Activated T-helper 1 cell treated with anti-CD3 and anti-CD28 coated beads, Interleukin-12 subunit alpha, Interleukin-12 subunit beta, Interleukin-2, Interleukin-4 antibody, amounts not matched to agents 30 ng/mL and 10 ng/mL and 1 ng/mL, durations not matched to agents 14 hours and 24 hours and 36 hours (primary cell): ENCODE measurements at regions not wholly inside any gene's neighbourhood (a gene's known extent, or its start where the extent isn't known, plus 50 kb on each side); places are given as distances from the start of the nearest gene placed in this dataset.

Experiments used
- DNase-seq: peaks from one replicate; pipeline ENCODE4 v3.0.0; 2021; ENCODE audit warnings: low spot score
- H3K27ac Mint-ChIP-seq: one replicate; pipeline ENCODE4 v1.8.0; 2021; ENCODE audit warnings: mild to moderate bottlenecking, mixed read lengths
- H3K27me3 Mint-ChIP-seq: one replicate; pipeline ENCODE4 v1.8.0; 2022; ENCODE audit warnings: mild to moderate bottlenecking, moderate library complexity, mixed read lengths; ENCODE audit not compliant: insufficient read depth
- H3K36me3 Mint-ChIP-seq: one replicate; pipeline ENCODE4 v1.8.0; 2021; ENCODE audit warnings: low read depth, mixed read lengths
- H3K4me1 Mint-ChIP-seq: one replicate; pipeline ENCODE4 v1.8.0; 2021; ENCODE audit warnings: low read depth, mixed read lengths
- H3K4me3 Mint-ChIP-seq: one replicate; pipeline ENCODE4 v1.8.0; 2021; ENCODE audit warnings: mild to moderate bottlenecking, moderate library complexity, mixed read lengths
- H3K9me3 Mint-ChIP-seq: one replicate; pipeline ENCODE4 v1.8.0; 2021; ENCODE audit warnings: mixed read lengths
- intact Hi-C: fragments of 100-400 bp; cut with micrococcal nuclease; formaldehyde crosslinking; loops from one replicate; pipeline ENCODE4 v1.15.1; 2024

DNA sequence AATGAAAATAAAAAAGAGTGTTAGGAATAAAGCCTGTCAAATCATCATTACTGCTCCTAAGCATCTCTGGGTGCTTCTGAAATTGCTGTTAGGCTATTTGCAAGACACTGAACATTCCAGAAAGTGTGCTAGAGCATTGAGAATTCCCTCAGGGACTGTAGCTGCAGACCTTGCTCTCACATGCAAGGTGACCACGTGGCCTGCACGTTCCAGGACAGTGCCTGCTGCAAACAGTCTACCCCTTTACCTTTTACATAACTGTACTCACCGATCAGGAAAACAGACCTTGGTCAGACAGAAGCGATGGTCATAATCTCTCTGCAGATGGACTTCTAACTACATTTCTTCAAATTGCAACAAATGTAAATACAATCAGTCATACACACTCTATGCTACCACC is 164.5 kb downstream of the PSMG1 start:
- Mint-ChIP-seq H3K4me1 (peaks cover 5% of the 10 kb centered on the region), H3K27ac (no peak overlapping the region), H3K4me3 (no peak overlapping the region), H3K9me3 (no peaks in the 10 kb centered on the region), H3K36me3 (no peaks in the 10 kb centered on the region), H3K27me3 (peaks cover 4% of the 10 kb centered on the region)
- intact Hi-C loops, result no loop called here
- no peak for DNase-seq

DNA sequence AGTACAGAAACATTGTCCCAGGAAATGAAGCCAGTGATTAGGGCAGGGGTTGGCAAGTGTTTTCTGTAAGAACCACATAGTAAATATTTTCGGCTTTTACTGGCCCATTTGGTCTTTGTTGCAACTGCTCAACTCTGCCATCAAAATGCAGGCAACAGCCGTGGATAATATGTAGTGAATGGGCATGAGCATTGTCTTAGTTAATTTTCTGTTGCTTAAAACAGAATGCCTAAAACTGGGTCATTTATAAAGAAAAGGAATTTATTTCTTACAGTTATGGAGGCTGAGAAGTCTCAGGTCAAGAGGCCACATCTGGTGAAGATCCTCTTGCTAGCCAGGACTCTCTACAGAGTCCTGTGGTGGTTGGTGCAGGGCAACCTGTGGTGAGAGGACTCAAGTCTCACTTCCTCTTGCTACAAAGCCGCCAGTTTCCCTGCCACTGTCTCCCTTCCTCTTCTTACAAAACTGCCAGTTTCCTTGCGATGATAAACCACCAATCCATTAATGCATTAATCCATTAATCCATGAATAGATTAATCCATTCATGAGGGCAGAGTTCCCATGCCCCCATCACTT is 166.4 kb downstream of the PSMG1 start:
- intact Hi-C loops, result no loop called here
- no peak overlapping the region for H3K4me3 Mint-ChIP-seq
- H3K4me1 Mint-ChIP-seq, result peaks cover 5% of the 10 kb centered on the region
- H3K27me3 Mint-ChIP-seq, result peaks cover 4% of the 10 kb centered on the region
- H3K27ac Mint-ChIP-seq, result no peak overlapping the region
- no peak for DNase-seq
- no peaks in the 10 kb centered on the region for H3K36me3 Mint-ChIP-seq
- H3K9me3 Mint-ChIP-seq, result no peaks in the 10 kb centered on the region

DNA sequence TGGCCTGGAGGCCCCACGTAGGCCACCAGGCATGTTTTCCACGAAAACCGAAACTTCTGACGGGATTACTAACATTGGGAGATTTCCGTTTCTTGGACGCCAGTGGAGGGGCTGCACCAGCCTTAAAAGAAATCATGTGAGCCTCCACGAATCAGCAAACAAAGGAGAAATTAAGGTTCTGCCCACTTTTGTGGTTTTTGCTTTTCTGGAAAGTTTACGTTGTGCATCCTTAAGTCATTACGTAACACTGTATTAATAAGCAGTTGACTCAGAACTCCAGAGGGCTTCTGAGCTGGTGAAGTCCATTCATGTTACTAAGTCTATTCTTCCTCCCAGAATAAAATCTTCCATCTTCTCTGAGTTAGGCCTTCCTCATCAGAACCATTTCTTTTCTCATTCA is 168.5 kb downstream of the PSMG1 start:
- H3K4me1 Mint-ChIP-seq, result peaks cover 5% of the 10 kb centered on the region
- no peaks in the 10 kb centered on the region for H3K36me3 Mint-ChIP-seq
- DNase-seq, result no peak
- H3K27me3 Mint-ChIP-seq, result peaks cover 4% of the 10 kb centered on the region
- no peaks in the 10 kb centered on the region for H3K9me3 Mint-ChIP-seq
- intact Hi-C loops, result no loop called here
- no peak overlapping the region for H3K27ac Mint-ChIP-seq
- H3K4me3 Mint-ChIP-seq, result no peak overlapping the region

DNA sequence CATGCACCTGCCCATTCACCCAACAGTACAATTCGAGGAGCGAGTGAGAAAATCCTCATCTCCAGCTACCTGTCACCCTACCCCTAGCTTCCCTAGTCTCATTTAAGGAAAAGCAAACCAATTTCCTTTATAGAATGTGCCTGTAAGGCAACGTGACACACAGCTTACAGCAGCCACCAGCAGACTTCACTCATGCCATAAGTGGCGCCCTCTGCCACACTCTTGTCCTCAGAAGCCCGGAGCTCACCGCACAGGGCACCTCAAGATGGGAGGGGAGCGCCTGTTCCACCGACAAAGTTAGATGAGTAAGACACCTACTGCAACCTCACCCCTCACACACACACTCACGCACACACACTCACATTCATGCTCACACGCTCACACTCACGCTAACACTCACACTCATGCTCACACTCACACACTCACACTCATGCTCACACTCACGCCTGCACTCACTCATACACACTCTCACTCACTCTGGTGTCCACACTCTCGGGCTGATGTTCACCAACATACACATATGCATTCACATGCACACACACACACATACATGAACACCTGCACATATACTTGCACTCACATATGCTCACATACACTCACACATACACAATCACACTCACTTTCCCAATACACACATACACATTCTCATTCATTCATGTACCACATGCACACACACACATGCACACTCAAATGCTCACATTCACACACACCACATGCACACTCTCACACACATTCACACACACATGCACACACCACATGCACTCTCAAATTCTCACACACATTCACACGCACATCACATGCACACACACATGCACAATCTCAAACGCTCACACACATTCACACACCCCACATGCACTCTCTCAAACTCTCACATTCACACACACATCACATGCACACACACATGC is 170.7 kb downstream of the PSMG1 start:
- Mint-ChIP-seq H3K27ac (no peak overlapping the region), H3K4me3 (no peak overlapping the region), H3K36me3 (no peaks in the 10 kb centered on the region), H3K27me3 (no peaks in the 10 kb centered on the region), H3K4me1 (peaks cover 5% of the 10 kb centered on the region), H3K9me3 (no peaks in the 10 kb centered on the region)
- no peak for DNase-seq
- intact Hi-C loops, result no loop called here

DNA sequence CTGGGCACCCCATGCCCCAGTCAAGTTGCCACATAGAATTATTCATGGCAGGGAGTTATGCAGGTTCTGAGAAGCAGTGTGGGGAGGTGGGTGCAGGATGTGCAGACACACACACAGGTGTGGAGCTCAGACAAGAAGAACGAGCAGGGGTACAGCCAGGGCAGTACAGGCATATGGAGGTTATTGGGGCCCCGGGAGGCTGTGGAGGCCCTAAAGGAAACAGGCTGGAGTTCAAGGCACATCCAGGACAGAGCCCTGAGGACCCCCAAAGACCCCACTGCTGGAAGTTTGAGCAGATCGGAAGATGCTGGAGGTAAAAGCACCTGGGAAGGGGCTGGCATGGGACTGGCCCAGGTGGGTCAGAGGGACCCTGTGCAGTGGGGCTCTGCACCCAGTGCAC is 171.3 kb downstream of the PSMG1 start:
- no peaks in the 10 kb centered on the region for H3K9me3 Mint-ChIP-seq
- intact Hi-C loops, result no loop called here
- H3K4me1 Mint-ChIP-seq, result peaks cover under 1% of the 10 kb centered on the region
- no peak overlapping the region for H3K27ac Mint-ChIP-seq
- no peak for DNase-seq
- no peaks in the 10 kb centered on the region for H3K36me3 Mint-ChIP-seq
- no peak overlapping the region for H3K4me3 Mint-ChIP-seq
- H3K27me3 Mint-ChIP-seq, result no peaks in the 10 kb centered on the region

DNA sequence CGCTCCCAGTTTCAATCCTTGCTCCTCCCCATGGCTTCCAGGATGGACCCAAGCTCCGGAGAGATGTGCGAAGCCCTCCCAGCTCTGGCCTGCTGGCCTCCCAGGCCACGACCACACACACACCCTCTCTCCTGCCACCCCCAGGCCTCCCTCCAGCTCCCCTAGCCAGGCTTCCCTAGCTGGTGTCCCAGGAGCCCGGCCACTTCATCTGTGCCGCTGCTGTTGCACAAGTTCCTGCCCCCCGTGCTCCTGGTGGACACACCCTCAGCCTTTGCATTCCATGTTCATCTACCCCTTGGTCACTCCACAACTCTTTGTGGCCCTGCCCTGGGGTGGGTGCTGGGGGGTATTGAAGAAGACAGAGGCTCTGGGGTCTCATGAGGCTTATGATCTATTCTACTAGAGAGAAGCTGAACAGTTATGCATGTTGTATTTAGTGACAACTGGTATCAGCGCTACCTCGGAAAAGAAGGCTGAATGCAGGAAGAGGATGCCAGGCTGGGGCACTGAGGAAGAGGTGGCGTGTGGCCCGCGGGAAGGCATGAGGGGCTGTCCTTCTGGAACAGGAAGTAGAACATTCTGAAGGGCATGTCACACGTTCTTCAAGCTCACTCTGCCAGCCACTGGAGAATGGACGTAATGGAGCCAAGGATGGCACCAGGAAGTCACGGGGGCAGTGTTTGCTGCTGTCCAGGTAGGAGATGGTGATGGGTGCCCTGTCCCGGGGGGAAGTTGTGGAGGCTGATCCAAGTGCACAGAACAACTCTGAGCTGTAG is 172.4 kb downstream of the PSMG1 start:
- no peak for DNase-seq
- H3K27me3 Mint-ChIP-seq, result no peaks in the 10 kb centered on the region
- intact Hi-C loops, result no loop called here
- no peaks in the 10 kb centered on the region for H3K36me3 Mint-ChIP-seq
- H3K4me3 Mint-ChIP-seq, result no peak overlapping the region
- H3K4me1 Mint-ChIP-seq, result no peaks in the 10 kb centered on the region
- H3K9me3 Mint-ChIP-seq, result no peaks in the 10 kb centered on the region
- no peak overlapping the region for H3K27ac Mint-ChIP-seq

DNA sequence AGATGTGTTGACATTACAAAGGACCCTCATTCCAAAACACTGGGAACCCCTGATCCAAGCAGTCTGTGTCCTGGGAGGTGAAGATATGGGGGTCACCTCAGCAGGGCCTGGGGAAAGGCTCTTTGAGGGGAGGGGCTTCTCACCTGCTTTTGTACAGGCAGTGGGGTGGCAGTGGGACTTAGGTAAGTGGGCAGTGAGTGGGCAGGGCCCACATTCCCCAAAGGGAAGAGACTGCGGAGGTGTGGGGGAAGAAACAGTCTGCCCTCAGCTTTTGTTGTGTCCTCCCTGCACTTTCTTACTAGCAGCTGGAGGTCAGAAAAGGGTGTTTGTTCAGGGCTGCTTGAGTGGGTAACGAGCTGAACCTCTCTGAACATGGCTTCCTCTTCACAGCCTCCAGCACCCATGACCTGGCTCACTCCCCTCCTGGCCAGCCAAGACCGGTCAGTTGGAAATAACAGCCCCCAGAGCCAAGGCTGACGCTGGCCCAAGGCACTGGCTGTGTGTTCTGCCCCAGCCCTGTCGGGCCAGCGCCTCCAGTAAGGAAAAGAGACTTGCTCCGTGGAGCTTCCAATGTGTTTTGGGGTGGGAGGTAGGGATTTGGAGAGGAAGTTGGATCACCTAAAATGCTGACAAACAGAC is 173.5 kb downstream of the PSMG1 start:
- no peaks in the 10 kb centered on the region for H3K9me3 Mint-ChIP-seq
- no peak for DNase-seq
- no peaks in the 10 kb centered on the region for H3K27me3 Mint-ChIP-seq
- no peak overlapping the region for H3K4me3 Mint-ChIP-seq
- H3K36me3 Mint-ChIP-seq, result no peaks in the 10 kb centered on the region
- H3K4me1 Mint-ChIP-seq, result peaks cover 9% of the 10 kb centered on the region
- intact Hi-C loops, result no loop called here
- H3K27ac Mint-ChIP-seq, result no peak overlapping the region

DNA sequence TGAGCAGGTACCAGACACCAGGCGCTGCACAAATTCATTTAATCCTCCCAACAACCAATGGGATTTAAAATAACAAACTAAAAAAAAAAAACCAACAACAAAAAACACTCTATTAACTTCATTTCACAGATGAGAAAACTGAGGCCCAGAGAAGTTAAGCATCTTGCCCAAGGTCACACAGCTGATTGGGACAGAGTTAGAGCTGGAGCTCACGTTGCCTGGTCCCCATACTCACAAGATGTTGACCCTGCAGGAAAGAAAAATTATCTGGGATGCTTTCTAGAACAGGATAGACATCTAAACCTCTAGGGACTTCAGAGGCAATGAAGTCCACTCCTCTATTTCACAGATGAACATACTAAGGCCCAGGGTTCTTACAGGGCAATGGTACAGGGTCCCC is 175.3 kb downstream of the PSMG1 start:
- Mint-ChIP-seq H3K36me3 (no peaks in the 10 kb centered on the region), H3K4me1 (peaks cover 26% of the 10 kb centered on the region), H3K27ac (no peak overlapping the region), H3K9me3 (no peaks in the 10 kb centered on the region), H3K4me3 (no peak overlapping the region), H3K27me3 (no peaks in the 10 kb centered on the region)
- no peak for DNase-seq
- intact Hi-C loops, result no loop called here

DNA sequence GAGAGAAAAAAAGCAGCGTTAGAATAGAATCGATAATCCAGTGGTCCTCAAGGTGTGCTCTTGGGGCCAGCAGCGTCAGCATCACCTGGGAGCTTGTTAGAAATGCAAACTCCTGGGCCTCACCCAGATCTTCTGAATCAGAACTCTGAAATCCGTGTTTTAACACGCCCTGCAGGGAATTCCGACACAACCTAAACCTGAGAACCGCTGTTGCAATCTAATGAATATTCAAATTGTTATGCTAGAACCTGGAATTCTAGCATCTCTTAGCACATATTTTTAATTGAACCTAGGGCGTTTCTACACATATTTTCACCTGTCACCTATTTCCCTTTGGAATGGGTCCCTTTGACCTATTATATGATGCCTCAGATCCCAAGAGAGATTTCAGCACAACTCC is 175.7 kb downstream of the PSMG1 start:
- no peaks in the 10 kb centered on the region for H3K9me3 Mint-ChIP-seq
- peaks cover 26% of the 10 kb centered on the region for H3K4me1 Mint-ChIP-seq
- no peaks in the 10 kb centered on the region for H3K27me3 Mint-ChIP-seq
- no peaks in the 10 kb centered on the region for H3K36me3 Mint-ChIP-seq
- DNase-seq, result no peak
- H3K27ac Mint-ChIP-seq, result no peak overlapping the region
- intact Hi-C loops, result no loop called here
- H3K4me3 Mint-ChIP-seq, result no peak overlapping the region

DNA sequence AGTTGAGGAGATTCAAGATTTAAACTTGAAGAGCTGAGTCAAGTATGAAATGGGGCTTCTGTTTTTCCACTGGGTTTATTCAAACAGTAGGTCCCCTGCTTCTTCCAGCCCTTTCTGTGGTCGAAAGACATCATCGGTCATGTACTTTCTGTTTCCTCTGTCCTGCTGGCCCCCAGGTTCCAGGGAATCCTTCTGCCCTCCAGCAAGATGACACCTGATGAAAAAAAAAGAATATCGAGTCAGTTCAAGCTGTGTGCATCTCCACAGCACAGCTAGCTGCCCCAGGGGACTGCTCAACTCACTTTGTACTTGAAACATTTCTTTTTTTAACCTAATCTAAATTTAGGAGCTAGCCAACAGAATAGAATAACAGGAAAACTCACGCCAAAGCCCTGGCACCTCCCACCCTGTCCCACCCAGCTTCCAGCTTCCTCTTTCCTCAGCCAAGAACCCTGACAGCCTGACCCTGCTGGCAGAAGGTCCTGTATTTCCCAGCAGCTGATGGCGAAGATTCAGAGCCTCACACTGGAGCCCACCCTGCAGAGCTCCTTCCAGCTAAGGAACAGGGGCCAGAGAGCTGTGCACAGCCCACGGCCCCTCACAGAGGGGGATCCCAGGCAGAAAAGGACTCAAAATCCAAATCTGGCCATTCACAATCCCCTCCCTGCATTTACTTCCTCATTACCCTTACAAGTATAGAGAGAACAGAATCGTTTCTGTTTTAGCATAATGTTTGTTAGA is 176.5 kb downstream of the PSMG1 start:
- intact Hi-C loops, result no loop called here
- no peaks in the 10 kb centered on the region for H3K27me3 Mint-ChIP-seq
- H3K9me3 Mint-ChIP-seq, result no peaks in the 10 kb centered on the region
- no peak for DNase-seq
- no peak overlapping the region for H3K27ac Mint-ChIP-seq
- no peaks in the 10 kb centered on the region for H3K36me3 Mint-ChIP-seq
- H3K4me3 Mint-ChIP-seq, result no peak overlapping the region
- peaks cover 26% of the 10 kb centered on the region for H3K4me1 Mint-ChIP-seq

DNA sequence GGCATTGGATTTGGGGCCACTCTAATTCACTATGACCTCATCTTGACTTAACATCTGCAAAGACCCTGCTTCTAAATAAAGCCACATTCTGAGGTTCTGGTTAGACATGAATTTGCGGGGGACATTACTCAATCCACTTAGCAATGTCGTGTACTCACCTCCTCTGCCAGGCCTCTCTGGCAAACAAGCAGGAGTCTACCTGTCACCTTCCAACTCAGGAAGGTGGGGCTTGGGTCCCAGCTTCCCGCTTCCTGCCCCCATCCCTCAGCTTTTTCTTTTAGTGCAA is 177.8 kb downstream of the PSMG1 start:
- Mint-ChIP-seq H3K36me3 (no peaks in the 10 kb centered on the region), H3K4me3 (no peak overlapping the region), H3K27ac (no peak overlapping the region), H3K27me3 (no peaks in the 10 kb centered on the region), H3K4me1 (peaks cover 36% of the 10 kb centered on the region), H3K9me3 (no peaks in the 10 kb centered on the region)
- DNase-seq, result no peak
- intact Hi-C loops, result loop anchor here (2.0 kb wide), 1 partner anchor 21 kb away; no protein-coding TSS in a partner anchor

DNA sequence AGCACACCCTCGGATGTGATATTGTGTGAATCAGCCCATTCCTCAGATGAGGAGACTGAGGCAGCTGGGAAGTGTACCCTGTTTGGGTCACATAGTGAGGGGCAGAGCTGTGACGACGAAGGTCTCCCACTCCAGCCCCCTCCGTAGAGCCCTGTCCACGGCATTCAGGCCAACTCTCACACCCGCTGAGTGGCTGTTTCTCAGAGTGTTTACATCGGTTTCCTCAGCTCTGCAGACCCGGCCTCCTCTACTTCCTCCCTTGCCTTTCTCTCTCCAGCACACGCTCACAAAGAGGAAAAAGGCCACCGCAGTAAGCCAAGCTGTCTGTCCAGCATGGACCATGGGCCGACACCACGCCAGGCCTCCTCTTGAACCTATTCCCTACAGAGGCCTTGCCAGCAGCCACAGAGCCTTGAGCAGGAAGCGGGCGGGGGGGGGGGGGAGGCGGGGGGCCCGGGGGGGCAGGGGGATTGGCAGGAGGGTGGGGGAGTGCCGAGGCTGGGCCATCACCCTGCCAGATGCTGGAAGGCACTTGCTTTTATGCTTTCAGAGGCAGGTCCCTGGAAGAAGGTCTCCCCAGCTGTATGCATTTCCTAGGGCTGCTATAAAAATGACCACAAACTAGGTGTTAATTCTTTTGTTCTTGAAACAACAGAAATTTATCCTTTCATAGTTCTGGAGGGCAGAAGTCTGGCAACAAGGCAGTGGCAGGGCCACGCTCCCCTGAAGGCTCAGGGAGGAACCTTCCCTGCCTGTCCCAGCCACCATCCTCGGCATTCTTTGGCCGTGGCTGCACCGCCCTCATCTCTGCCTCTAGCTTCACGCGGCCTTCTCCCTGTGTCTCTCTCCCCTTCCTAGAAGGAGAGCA is 178.4 kb downstream of the PSMG1 start:
- no peaks in the 10 kb centered on the region for H3K36me3 Mint-ChIP-seq
- DNase-seq, result no peak
- H3K27ac Mint-ChIP-seq, result peak overlapping the region; percentile 83
- no peak overlapping the region for H3K4me3 Mint-ChIP-seq
- peaks cover 42% of the 10 kb centered on the region for H3K4me1 Mint-ChIP-seq
- no peaks in the 10 kb centered on the region for H3K27me3 Mint-ChIP-seq
- intact Hi-C loops, result loop anchor here (2.0 kb wide), 1 partner anchor 20 kb away; no protein-coding TSS in a partner anchor
- no peaks in the 10 kb centered on the region for H3K9me3 Mint-ChIP-seq
